ENCODE measurements at regions not wholly inside any gene's neighbourhood (a gene's known extent, or its start where the extent isn't known, plus 50 kb on each side); places are given as distances from the start of the nearest gene placed in this dataset.

DNA sequence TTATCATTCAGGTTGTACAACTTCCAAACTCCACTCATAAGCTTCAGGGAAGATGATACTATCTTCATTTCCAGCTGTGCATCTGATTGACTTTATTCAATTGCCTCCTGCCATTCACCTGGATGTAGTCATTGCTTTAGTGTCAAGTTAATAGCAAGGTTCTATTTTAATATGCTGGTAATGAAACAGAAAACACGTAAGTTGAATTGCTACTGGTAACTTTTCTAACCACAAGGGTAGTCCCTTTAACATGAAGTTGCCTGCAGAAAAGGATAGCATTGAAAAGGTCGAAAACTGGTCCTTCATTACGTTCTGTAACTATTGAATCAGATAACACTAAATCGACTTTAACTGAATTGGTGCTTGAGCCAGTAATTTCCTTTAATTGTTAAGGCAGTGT lies 459.4 kb upstream of the CDH6 start:
- TF ChIP-seq, protein P1, sequence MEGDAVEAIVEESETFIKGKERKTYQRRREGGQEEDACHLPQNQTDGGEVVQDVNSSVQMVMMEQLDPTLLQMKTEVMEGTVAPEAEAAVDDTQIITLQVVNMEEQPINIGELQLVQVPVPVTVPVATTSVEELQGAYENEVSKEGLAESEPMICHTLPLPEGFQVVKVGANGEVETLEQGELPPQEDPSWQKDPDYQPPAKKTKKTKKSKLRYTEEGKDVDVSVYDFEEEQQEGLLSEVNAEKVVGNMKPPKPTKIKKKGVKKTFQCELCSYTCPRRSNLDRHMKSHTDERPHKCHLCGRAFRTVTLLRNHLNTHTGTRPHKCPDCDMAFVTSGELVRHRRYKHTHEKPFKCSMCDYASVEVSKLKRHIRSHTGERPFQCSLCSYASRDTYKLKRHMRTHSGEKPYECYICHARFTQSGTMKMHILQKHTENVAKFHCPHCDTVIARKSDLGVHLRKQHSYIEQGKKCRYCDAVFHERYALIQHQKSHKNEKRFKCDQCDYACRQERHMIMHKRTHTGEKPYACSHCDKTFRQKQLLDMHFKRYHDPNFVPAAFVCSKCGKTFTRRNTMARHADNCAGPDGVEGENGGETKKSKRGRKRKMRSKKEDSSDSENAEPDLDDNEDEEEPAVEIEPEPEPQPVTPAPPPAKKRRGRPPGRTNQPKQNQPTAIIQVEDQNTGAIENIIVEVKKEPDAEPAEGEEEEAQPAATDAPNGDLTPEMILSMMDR (IDR thresholded peaks at IDR 0.05): no peak
- TF ChIP-seq EZH2phosphoT487 (IDR thresholded peaks at IDR 0.05): no peak
